ACC112 (cell line): ENCODE measurements at regions not wholly inside any gene's neighbourhood (a gene's known extent, or its start where the extent isn't known, plus 50 kb on each side); places are given as distances from the start of the nearest gene placed in this dataset.

Experiments used
- H2AFZ ChIP-seq: fragments of 200-600 bp; sonication (generic); one replicate; pipeline ENCODE4 v1.6.0; 2017; ENCODE audit warnings: antibody characterized with exemption, low read length; ENCODE audit not compliant: unreplicated experiment
- H3K27ac ChIP-seq: fragments of 200-600 bp; sonication (generic); 2 replicates; pipeline ENCODE4 v1.5.1; 2014; ENCODE audit warnings: low read depth, mild to moderate bottlenecking, antibody characterized with exemption, low read length, moderate library complexity
- H3K27me3 ChIP-seq: fragments of 200-600 bp; sonication (generic); 2 replicates; pipeline ENCODE4 v1.6.1; 2014; ENCODE audit warnings: mild to moderate bottlenecking, antibody characterized with exemption, low read length, moderate library complexity, mixed read lengths; ENCODE audit not compliant: insufficient read depth
- H3K36me3 ChIP-seq: fragments of 200-600 bp; sonication (generic); 2 replicates; pipeline ENCODE4 v1.6.1; 2016; ENCODE audit warnings: mild to moderate bottlenecking, antibody characterized with exemption, low read length, moderate library complexity, mixed read lengths; ENCODE audit not compliant: insufficient read depth
- H3K4me1 ChIP-seq: fragments of 200-600 bp; sonication (generic); one replicate; pipeline ENCODE4 v1.6.1; 2016; ENCODE audit warnings: low read length, mixed read lengths; ENCODE audit not compliant: insufficient read depth, unreplicated experiment, control insufficient read depth
- H3K4me3 ChIP-seq: fragments of 200-600 bp; sonication (generic); 2 replicates; pipeline ENCODE4 v1.5.1; 2014; ENCODE audit warnings: mild to moderate bottlenecking, low read depth, low read length
- H3K79me2 ChIP-seq: fragments of 200-600 bp; sonication (generic); one replicate; pipeline ENCODE4 v1.6.0; 2016; ENCODE audit warnings: low read length; ENCODE audit not compliant: control insufficient read depth, unreplicated experiment, insufficient read depth

- H3K4me1 ChIP-seq, result no peaks in the 10 kb centered on the region
- no peaks in the 10 kb centered on the region for H3K27me3 ChIP-seq
- H3K79me2 ChIP-seq, result no peaks in the 10 kb centered on the region
- H2AFZ ChIP-seq, result no peak overlapping the region
- H3K36me3 ChIP-seq, result no peaks in the 10 kb centered on the region
- no peak overlapping the region for H3K4me3 ChIP-seq
- no peak overlapping the region for H3K27ac ChIP-seq
Observed at GRCh38 chr6:163962627-163963117, 548.2 kb downstream of the QKI start.

GRCh38 chr6:163960128-163960527 is 545.6 kb downstream of the QKI start:
- H3K4me1 ChIP-seq, result no peaks in the 10 kb centered on the region
- no peak overlapping the region for H3K4me3 ChIP-seq
- no peaks in the 10 kb centered on the region for H3K27me3 ChIP-seq
- H3K79me2 ChIP-seq, result no peaks in the 10 kb centered on the region
- H3K27ac ChIP-seq, result no peak overlapping the region
- H2AFZ ChIP-seq, result no peak overlapping the region
- H3K36me3 ChIP-seq, result no peaks in the 10 kb centered on the region

GRCh38 chr6:163958646-163959045 is 544.1 kb downstream of the QKI start:
- H3K36me3 ChIP-seq, result no peaks in the 10 kb centered on the region
- no peaks in the 10 kb centered on the region for H3K27me3 ChIP-seq
- H3K27ac ChIP-seq, result no peak overlapping the region
- no peaks in the 10 kb centered on the region for H3K4me1 ChIP-seq
- no peak overlapping the region for H3K4me3 ChIP-seq
- H2AFZ ChIP-seq, result no peak overlapping the region
- H3K79me2 ChIP-seq, result no peaks in the 10 kb centered on the region

DNA sequence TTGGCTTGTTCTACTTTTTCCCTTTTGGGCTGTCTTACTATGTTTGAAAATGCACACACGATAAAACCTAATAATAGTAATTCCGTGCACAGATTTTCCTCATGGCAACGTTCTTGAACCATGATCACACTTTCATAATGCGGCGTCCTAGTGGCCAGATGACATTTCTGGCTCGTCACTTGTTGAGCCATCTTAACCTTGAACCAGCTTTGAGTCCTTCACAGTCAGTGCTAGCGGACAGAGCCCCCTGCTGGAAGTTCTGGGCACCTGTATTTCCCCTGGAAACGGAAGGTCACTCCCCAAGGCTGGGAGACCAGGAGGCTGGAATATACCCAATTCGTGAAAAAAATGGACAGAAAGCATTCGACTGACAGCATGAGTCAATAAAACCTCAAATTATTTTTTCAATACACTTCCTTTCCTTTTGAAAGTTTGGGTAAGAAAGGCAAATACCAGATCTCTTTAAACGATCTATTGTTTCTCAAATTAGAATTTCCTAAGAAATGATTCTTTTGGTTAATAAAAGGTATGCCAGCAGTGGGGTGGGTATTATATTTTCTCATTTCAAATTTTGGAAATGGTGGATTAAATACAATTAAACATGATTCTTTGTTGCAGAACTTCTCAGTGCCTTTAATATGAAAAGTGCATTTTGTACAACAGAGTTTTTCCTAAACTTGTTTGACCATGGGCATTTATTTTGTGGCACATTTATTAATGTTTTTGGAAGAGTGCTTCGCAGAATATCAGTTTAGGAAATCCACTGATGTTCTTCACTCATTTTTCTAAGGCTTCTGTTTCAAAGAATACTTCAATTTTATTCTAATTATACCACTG is 542.3 kb downstream of the QKI start:
- Histone ChIP-seq H3K79me2 (no peaks in the 10 kb centered on the region), H3K36me3 (no peaks in the 10 kb centered on the region), H3K27me3 (no peaks in the 10 kb centered on the region), H3K4me1 (no peaks in the 10 kb centered on the region), H3K27ac (no peak overlapping the region), H3K4me3 (no peak overlapping the region), H2AFZ (no peak overlapping the region)

DNA sequence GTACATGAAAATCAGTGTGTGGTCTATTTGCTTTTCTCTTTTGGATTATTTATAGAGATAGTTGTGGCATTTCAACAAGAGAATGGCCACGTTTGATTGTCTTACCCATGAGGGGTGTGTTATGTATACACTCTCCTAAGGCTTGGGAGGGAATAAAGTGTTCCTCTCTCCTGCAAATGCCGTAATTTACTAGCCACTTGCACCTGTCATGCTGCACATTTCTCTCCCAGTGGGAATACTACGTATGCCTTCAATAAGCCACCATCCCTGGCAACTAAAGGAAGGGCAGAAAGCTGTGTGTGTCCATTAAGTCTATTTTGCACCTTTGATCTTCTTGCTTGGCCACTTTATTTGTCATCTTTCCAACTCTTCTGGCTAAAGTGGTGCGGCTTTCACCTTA is 541.2 kb downstream of the QKI start:
- Histone ChIP-seq H3K4me1 (no peaks in the 10 kb centered on the region), H3K27ac (no peak overlapping the region), H3K4me3 (no peak overlapping the region), H3K79me2 (no peaks in the 10 kb centered on the region), H3K36me3 (no peaks in the 10 kb centered on the region), H2AFZ (no peak overlapping the region), H3K27me3 (no peaks in the 10 kb centered on the region)

DNA sequence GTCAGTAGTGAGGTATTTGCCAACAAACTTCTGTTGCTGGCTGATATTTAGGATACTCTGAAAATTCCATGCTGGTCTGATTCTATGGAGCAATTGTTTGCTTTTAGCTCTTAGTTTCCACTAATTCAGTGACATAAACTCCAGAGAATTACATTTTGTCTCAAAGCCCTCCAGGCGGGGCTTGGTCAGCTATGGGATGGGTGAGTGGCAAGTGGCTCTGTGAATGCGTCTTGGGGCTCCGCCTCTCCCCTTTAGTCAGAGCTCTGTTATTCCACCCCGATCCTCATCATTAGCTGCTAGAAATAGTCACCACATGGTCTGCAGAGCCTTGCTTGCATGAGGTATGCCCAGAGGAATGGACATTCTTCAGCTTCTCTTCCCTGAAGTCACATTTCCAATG is 540.6 kb downstream of the QKI start:
- Histone ChIP-seq H3K36me3 (no peaks in the 10 kb centered on the region), H3K4me3 (no peak overlapping the region), H3K4me1 (no peaks in the 10 kb centered on the region), H2AFZ (no peak overlapping the region), H3K79me2 (no peaks in the 10 kb centered on the region), H3K27ac (no peak overlapping the region), H3K27me3 (no peaks in the 10 kb centered on the region)

DNA sequence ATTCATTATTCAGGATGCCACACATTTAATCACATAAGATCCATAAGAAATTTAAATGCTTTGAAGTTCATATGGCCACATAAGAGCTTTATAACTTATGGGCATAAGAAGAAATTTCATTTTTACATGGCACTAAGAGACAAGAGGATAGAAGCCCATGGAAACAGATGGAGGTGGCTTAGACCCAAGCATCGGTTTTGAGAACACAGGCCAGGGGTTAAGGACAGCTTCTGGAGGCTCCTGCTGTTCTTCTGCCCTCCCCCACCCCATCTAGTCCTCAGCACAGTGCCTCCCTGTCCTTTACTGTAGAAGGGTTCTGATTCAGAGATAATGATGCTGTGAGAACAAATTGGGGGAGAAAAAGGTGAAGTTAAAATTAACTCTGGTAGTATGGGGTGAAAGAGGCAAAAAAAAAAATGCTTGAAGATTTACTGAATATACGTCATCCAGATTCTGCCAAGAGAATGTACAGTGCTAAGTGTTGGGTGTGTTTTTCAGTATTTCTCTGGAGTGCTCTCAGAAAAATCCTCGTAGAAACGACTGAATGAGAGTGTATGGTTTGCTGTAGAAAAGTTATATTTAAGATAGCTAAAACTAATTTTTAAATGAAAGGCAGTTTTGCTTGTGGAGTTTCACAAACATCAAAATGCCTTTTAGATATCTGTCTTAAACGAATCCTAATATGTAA is 539.7 kb downstream of the QKI start:
- Histone ChIP-seq H3K36me3 (no peaks in the 10 kb centered on the region), H3K27ac (no peak overlapping the region), H2AFZ (no peak overlapping the region), H3K4me1 (no peaks in the 10 kb centered on the region), H3K4me3 (no peak overlapping the region), H3K79me2 (no peaks in the 10 kb centered on the region), H3K27me3 (no peaks in the 10 kb centered on the region)

- H3K4me1 ChIP-seq, result no peaks in the 10 kb centered on the region
- no peak overlapping the region for H2AFZ ChIP-seq
Observed at GRCh38 chr6:163952005-163952404, 537.5 kb downstream of the QKI start.

GRCh38 chr6:163951326-163951725 is 536.8 kb downstream of the QKI start:
- Histone ChIP-seq H3K27me3 (no peaks in the 10 kb centered on the region), H2AFZ (no peak overlapping the region), H3K36me3 (no peaks in the 10 kb centered on the region), H3K4me1 (no peaks in the 10 kb centered on the region), H3K4me3 (no peak overlapping the region), H3K79me2 (no peaks in the 10 kb centered on the region), H3K27ac (no peak overlapping the region)

More at GRCh38 chr6:163952005-163952404, 537.5 kb downstream of the QKI start:
- H3K27ac ChIP-seq, result no peak overlapping the region
- H3K36me3 ChIP-seq, result no peaks in the 10 kb centered on the region
- no peaks in the 10 kb centered on the region for H3K79me2 ChIP-seq
- no peak overlapping the region for H3K4me3 ChIP-seq
- H3K27me3 ChIP-seq, result no peaks in the 10 kb centered on the region

DNA sequence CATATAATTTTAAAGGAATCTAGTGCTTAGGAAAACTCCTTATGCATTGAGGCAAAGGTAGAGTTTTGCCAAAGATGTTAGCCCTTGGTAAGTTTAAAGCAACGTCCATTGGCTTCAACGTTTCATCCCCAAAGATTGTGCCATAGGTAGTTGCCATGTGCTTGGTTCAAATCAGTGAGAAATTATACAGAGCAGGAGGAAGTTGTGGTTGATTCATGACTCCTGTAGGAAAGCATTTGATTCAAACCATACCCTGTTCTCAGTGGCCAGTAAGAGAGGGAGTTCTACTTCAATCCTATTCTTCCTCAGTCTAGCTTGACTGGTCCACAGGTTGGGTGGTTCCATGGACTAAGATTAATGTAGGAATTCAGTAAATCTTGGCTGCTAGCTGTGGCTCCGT is 535.6 kb downstream of the QKI start:
- no peak overlapping the region for H3K4me3 ChIP-seq
- no peak overlapping the region for H3K27ac ChIP-seq
- no peaks in the 10 kb centered on the region for H3K36me3 ChIP-seq
- no peaks in the 10 kb centered on the region for H3K79me2 ChIP-seq
- no peaks in the 10 kb centered on the region for H3K27me3 ChIP-seq
- H2AFZ ChIP-seq, result no peak overlapping the region
- no peaks in the 10 kb centered on the region for H3K4me1 ChIP-seq

DNA sequence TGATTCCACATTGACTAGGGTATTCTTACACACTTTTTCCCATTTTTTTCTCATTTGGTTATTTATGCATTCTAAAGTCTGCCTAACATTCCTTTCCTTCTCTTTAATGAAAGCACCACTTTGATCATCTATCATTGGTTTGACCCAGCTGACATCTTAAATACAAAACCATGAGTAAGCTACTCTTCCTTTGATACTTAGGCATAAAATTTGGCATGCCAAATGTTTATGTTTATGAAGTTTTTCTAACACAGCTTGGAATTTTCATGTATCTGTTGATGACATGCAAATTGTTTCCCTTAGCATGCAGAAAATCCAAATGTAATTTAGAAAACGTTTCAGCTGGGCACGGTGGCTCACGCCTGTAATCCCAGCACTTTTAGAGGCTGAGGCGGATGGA is 534.9 kb downstream of the QKI start:
- Histone ChIP-seq H3K79me2 (no peaks in the 10 kb centered on the region), H3K4me3 (no peak overlapping the region), H3K27me3 (no peaks in the 10 kb centered on the region), H2AFZ (no peak overlapping the region), H3K36me3 (no peaks in the 10 kb centered on the region), H3K4me1 (no peaks in the 10 kb centered on the region), H3K27ac (no peak overlapping the region)
